Activated T-helper 9 cell treated with anti-CD3 and anti-CD28 coated beads, Interleukin-2, amount 50 U/mL, for 16 hours (primary cell): ENCODE measurements at regions not wholly inside any gene's neighbourhood (a gene's known extent, or its start where the extent isn't known, plus 50 kb on each side); places are given as distances from the start of the nearest gene placed in this dataset.

Experiments
- DNase-seq: peaks from one replicate; pipeline ENCODE4 v3.0.0-alpha.2; 2020; ENCODE audit warnings: low read depth

- no peak for DNase-seq
These were observed 50.8 kb upstream of the EDNRA start for GRCh38 chr4:147430111-147430510.
